HG03460 (cell line): ENCODE measurements at regions not wholly inside any gene's neighbourhood (a gene's known extent, or its start where the extent isn't known, plus 50 kb on each side); places are given as distances from the start of the nearest gene placed in this dataset.

Experiments
- ATAC-seq: cut with Tn5 transposase; IDR thresholded peaks from one replicate; pipeline ENCODE4 v1.9.1; 2021; ENCODE audit not compliant: unreplicated experiment

GRCh38 chr22:49721211-49721763 lies 106.4 kb downstream of the BRD1 start:
- ATAC-seq, result no peak

- ATAC-seq, result no peak
Measured at GRCh38 chr22:49720279-49720959, 107.3 kb downstream of the BRD1 start.

- ATAC-seq, result no peak
Measured at GRCh38 chr22:49719046-49719445, 108.6 kb downstream of the BRD1 start.

DNA sequence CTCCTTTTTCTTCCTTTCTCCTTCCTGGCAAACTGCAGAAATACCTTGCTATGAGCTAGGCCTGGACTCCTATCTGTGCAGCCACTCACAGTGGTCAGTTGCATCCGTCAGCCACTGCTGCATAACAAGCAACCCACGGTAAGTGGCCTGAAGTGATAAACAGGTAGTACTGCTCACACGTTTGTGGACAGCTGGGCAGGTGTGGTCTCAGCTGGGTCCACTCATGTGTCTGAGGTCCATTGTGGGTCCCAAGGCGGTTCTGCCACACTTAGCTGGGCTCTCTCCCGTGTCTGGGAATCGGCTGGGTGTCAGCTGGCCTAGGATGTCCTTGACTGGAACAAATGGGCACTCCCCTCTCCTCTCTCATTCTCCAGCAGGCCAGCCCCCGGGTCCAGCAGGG lies 109.3 kb downstream of the BRD1 start:
- ATAC-seq, result no peak

GRCh38 chr22:49717322-49717919 lies 110.3 kb downstream of the BRD1 start:
- ATAC-seq, result no peak

DNA sequence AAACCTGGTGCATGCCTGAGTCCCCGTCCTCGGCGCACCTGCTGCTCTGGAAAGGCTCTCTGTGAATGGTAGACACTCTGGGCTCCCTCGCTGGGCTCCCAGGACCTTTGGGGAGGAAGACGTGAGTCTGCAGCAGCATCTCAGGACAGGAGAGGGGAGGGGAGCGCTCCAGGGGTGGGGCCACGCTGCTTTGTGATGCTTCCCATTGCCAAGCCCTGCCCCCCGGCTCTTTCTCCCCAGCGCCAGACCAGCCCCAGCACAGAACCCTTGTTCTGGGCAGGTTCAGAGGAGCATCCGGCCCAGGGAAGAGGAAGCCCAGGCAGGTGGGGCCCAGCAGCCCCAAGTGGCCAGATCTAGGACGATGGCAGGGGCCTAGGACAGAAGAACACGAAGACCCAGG lies 111.2 kb downstream of the BRD1 start:
- no peak for ATAC-seq

GRCh38 chr22:49715450-49715849 lies 112.2 kb downstream of the BRD1 start:
- no peak for ATAC-seq

GRCh38 chr22:49713003-49713402 lies 114.7 kb downstream of the BRD1 start:
- no peak for ATAC-seq

- no peak for ATAC-seq
Measured at GRCh38 chr22:49712195-49712791, 115.4 kb downstream of the BRD1 start.

- ATAC-seq, result no peak
Measured at GRCh38 chr22:49710746-49711145, 116.9 kb downstream of the BRD1 start.

- ATAC-seq, result no peak
Measured at GRCh38 chr22:49709464-49709863, 118.2 kb downstream of the BRD1 start.

GRCh38 chr22:49705972-49706352 lies 121.7 kb downstream of the BRD1 start:
- ATAC-seq, result no peak

DNA sequence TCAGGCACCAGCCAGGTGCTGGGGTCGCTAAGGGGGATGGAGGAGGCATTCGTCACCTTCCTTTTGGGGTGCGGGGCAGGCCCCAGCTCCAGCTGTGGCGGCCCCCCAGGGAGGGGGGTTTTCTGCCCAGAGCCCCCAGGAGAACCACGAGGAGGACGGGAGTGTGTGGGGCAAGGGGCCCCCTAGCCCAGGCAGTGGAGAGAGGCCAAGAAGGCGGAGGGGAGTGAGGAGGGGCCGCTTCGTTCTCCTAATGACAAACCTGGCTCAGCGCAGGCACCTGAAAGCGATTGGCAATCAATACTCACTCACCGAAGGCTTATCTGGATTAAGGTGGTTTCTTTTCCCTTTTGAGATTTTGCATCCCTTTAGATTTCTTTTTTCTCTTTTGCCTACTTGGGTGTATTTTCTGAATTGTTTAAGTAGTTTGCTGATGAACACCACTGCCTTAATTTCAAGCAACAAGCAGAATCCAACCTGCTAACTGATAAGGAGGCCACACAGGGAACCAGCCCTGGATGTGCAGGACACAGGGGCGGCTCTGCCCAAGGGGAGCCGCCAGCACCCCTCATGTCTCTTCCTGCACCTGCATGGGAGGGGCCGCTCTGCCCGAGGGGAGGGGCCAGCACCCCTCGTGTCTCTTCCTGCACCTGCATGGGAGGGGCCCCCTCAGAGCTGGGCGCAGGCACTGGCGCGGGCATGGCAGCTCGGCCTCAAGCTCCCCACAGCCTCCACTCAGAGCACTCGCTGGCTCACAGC lies 122.3 kb downstream of the BRD1 start:
- no peak for ATAC-seq

DNA sequence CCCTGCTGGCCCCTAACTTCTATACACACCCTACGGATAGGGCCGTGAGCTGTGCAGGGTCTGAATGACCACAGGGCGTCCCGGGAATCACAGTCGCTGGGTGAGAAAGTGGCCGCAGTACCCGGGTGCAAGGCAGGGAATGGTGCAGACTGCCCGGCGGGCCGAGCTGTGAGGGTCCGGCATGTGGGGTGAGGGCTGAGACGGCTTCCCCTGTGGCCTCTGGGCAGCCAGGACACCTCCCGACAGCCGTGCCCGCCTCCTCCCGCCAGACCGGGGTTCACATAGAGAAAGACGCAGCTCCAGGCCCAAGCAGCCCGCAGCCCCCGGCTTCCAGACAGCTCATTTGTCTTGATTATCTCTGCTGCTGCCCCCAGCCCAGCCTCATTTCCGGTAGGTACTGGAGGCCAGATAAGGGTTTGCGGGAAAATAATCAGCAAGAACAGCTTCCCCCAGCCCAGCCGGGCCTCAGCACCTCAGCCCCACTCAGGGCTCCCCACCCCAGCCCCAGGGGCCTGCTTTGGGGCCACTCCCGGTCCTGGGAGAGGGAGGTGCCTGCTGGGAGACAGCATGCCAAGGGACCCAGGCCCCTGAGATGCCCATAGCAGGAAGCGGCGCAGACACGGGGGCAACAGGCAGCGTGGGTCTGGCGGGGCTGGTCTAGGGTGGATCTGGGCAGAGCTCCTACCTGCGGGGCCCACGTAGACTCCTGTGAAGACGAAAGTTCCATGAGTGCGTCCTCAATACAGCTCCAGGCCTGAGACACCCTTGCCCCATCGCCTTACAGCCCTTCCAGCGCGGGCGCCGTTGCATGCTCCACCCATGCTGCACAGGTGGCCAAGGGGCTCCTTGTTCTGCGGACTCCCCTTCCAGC lies 123.1 kb downstream of the BRD1 start:
- ATAC-seq, result no peak

DNA sequence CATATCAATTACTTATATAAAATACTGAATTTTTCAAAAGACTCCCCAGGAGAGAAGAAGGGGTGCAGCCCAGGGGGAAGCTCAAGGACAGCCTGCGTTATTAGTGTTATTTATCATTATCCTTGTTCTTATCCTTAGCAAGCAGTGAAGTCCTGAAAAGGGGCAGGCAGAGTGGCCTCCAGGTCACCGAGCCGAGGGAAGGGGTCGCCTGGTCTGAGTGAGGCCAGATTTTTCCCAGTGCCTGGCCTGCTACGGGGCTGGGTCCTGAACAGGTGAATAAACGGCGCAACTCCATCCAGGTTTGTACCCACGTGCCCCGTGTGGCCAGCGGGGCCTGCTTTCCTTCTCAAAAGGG lies 123.7 kb downstream of the BRD1 start:
- no peak for ATAC-seq

- no peak for ATAC-seq
Measured at GRCh38 chr22:49703505-49703904, 124.2 kb downstream of the BRD1 start.

GRCh38 chr22:49702068-49702397 lies 125.6 kb downstream of the BRD1 start:
- no peak for ATAC-seq

DNA sequence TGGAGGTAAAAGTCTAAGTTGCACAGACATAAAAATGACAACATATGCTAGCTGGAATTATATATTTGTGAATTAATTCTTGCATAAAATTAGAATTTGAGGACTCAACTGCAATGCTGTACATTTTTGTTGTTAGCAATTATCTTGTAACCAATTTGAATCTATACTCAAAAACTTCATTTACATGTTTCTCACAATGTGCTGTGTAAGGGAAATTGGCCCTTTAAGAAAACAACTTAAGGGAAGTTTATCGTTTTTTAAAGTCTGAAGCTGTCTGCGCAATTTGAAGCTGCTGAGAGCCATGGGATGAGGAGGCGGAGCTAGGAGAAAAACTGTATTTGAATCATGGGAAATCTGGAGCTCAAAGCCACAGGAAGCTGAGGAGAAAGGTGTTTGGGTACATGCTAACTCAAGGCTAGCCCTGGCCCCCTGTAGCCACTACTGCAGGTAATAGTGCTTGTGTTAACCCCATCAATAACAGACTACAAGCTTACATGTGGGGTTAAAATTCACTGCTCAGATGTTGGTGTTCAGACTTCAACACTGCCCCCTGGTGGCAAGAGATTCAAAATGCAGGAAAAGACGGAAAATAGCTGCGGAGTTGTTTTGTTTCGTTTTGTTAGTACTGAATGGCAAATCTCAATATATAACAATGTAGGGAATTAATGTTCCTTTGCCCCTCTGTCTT lies 126.1 kb downstream of the BRD1 start:
- no peak for ATAC-seq

DNA sequence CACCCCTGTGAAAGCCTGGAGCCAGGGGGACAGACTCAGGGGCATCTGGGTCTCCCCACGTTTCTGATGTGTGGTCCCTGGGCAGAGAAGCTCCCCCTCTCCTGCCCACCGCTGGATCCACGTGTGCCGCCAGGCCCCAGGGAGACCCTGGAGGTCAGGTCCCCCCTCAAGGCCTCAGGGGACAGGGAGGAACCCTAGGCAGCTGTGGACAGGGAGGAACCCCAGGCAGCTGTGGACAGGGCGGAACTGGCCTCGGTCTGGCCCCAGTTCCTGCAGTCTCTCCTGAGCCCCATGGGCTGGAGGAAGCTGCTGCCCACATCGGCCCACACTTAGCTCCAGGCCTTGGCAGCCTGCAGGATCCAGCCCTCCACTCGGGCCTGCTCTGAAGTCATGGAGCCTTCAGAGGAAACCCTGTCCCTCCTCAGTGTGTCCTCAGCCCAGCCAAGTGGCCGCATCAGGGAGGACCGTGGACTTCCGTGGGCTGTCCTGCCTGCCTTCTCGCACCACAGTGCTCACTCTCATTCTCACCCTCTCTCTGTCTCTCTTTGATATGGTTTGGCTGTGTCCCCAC lies 127.7 kb downstream of the BRD1 start:
- ATAC-seq, result no peak

- no peak for ATAC-seq
Measured at GRCh38 chr22:49699476-49699875, 128.2 kb downstream of the BRD1 start.
